HFFc6 (cell line): ENCODE measurements at regions not wholly inside any gene's neighbourhood (a gene's known extent, or its start where the extent isn't known, plus 50 kb on each side); places are given as distances from the start of the nearest gene placed in this dataset.
"Not testable (repeated sequence)": the region's sequence is repeated elsewhere in the genome, so short reads cannot be mapped to it uniquely, and the experiment has no call there.

ENCODE experiments used
- DNase-seq: peaks from one replicate; pipeline ENCODE4 v3.0.0-alpha.2; 2018
- H3K27ac Mint-ChIP-seq: 2 replicates; pipeline ENCODE4 v1.8.0; 2020; ENCODE audit warnings: mild to moderate bottlenecking, mixed read lengths
- H3K27me3 Mint-ChIP-seq: 2 replicates; pipeline ENCODE4 v1.8.0; 2021; ENCODE audit warnings: mild to moderate bottlenecking, moderate library complexity, mixed read lengths; ENCODE audit not compliant: insufficient read depth
- H3K36me3 Mint-ChIP-seq: 2 replicates; pipeline ENCODE4 v1.8.0; 2021; ENCODE audit warnings: low read depth, mixed read lengths
- H3K4me1 Mint-ChIP-seq: 2 replicates; pipeline ENCODE4 v1.8.0; 2020; ENCODE audit warnings: low read depth, mixed read lengths
- H3K4me3 Mint-ChIP-seq: 2 replicates; pipeline ENCODE4 v1.8.0; 2020; ENCODE audit warnings: mild to moderate bottlenecking, moderate library complexity, mixed read lengths
- H3K9me3 Mint-ChIP-seq: 2 replicates; pipeline ENCODE4 v1.8.0; 2020; ENCODE audit warnings: mild to moderate bottlenecking, mixed read lengths
- TF ChIP-seq, protein P1 (sequence below): fragments of 200-600 bp; sonication (generic); IDR thresholded peaks from 2 replicates; pipeline ENCODE4 v1.5.0; 2021; ENCODE audit warnings: antibody characterized with exemption, mild to moderate bottlenecking

GRCh38 chr9:42798571-42798970, 615.1 kb downstream of the SPATA31A6 start:
- not testable (repeated sequence) for H3K9me3 Mint-ChIP-seq, H3K4me3 Mint-ChIP-seq, H3K36me3 Mint-ChIP-seq, DNase-seq, H3K4me1 Mint-ChIP-seq, H3K27me3 Mint-ChIP-seq, H3K27ac Mint-ChIP-seq
- TF ChIP-seq, protein P1, sequence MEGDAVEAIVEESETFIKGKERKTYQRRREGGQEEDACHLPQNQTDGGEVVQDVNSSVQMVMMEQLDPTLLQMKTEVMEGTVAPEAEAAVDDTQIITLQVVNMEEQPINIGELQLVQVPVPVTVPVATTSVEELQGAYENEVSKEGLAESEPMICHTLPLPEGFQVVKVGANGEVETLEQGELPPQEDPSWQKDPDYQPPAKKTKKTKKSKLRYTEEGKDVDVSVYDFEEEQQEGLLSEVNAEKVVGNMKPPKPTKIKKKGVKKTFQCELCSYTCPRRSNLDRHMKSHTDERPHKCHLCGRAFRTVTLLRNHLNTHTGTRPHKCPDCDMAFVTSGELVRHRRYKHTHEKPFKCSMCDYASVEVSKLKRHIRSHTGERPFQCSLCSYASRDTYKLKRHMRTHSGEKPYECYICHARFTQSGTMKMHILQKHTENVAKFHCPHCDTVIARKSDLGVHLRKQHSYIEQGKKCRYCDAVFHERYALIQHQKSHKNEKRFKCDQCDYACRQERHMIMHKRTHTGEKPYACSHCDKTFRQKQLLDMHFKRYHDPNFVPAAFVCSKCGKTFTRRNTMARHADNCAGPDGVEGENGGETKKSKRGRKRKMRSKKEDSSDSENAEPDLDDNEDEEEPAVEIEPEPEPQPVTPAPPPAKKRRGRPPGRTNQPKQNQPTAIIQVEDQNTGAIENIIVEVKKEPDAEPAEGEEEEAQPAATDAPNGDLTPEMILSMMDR, result peak; percentile 66

- not testable (repeated sequence) for H3K27me3 Mint-ChIP-seq, H3K4me3 Mint-ChIP-seq, H3K36me3 Mint-ChIP-seq, H3K27ac Mint-ChIP-seq, H3K4me1 Mint-ChIP-seq, DNase-seq, H3K9me3 Mint-ChIP-seq
Measured at GRCh38 chr9:42802716-42803115, 619.3 kb downstream of the SPATA31A6 start.

DNA sequence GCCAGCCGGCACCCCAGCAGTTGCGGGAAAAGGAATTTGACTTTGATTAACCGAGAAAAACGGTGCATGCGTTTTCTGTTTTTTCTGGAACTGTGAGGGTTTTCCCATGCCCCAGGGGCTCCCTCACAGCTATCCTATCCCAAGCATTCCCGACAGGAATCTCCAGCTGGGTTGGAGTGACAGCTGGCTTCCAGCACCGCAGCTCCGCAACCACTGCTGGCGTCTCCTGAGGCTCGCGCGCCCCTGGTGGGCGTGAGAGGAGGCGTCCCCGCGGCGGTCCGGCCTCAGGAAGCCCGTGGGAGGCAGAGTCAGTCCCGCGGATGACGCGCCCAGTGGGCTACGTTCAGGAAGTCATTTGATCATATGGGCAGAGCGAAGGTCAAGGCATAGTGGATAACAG, 623.2 kb downstream of the SPATA31A6 start:
- not testable (repeated sequence) for H3K27me3 Mint-ChIP-seq, H3K4me3 Mint-ChIP-seq, H3K4me1 Mint-ChIP-seq, H3K9me3 Mint-ChIP-seq, DNase-seq, H3K27ac Mint-ChIP-seq, H3K36me3 Mint-ChIP-seq
- TF ChIP-seq, protein P1, result peak; percentile 13; the same call in 1 of the 2 replicates

DNA sequence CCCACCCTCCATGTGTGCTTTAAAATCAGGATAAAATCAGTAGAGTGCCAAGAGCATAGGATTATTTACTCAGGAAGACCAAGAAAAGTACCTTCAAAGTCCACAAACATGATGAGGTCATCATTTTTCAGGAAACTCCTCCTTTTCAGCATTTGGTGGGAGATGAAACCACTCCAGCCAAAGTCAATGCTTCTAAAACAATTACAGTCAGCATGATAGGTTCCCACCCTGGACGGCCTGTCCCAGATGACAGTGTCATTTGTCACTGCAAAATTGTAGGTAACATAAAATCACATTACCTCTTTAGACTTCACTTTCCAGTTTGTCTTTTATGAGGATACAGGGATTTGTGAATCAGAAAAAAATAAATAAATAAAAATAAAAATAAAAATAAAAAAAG, 638.0 kb downstream of the SPATA31A6 start:
- not testable (repeated sequence) for H3K27ac Mint-ChIP-seq, H3K36me3 Mint-ChIP-seq, H3K27me3 Mint-ChIP-seq, H3K9me3 Mint-ChIP-seq, H3K4me1 Mint-ChIP-seq, H3K4me3 Mint-ChIP-seq, DNase-seq

GRCh38 chr9:42848156-42848555, 664.7 kb downstream of the SPATA31A6 start:
- H3K36me3 Mint-ChIP-seq, H3K9me3 Mint-ChIP-seq, H3K4me3 Mint-ChIP-seq, H3K4me1 Mint-ChIP-seq, DNase-seq, H3K27ac Mint-ChIP-seq, H3K27me3 Mint-ChIP-seq: not testable (repeated sequence)

DNA sequence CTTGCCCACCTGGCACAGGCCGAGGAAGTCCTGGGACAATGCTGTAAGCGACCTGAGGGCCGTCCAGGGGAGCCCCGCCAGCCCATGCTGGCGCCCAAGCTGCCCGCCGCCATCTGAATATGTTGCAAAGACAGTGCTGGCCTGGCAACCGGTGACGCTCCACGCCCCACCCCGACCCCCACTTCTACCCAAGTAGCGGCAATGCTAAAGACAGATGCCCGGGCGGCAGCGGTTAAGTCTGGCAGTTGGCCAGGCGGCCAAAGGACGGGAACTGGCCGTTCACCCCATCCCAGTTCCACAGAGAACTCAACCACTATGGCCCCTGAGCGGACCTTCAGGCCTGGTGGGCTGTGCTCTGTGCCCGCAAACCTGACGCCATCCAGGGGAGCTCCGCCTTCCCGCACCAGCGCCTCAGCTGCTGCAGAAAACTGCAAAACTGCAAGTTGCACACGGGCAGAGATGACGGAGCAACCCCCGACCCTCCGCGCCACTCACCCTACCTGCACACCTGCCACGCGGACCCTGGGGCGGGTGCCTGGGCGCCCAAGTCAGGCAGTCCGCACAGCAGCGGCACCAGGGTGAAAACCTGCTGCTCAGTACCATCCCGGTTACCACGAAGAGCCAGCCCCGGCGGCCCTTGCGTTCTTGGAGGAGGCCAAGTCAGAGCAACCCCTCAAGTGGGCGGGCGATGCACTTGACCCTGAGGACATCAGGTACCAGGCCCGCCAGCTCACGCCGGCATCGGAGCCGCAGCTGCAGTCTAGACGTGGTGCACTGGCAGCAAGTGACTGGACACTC, 667.6 kb downstream of the SPATA31A6 start:
- not testable (repeated sequence) for H3K4me3 Mint-ChIP-seq, DNase-seq, H3K4me1 Mint-ChIP-seq, H3K9me3 Mint-ChIP-seq, H3K36me3 Mint-ChIP-seq, H3K27ac Mint-ChIP-seq, H3K27me3 Mint-ChIP-seq

GRCh38 chr9:42851701-42852100, 668.2 kb downstream of the SPATA31A6 start:
- DNase-seq, H3K4me3 Mint-ChIP-seq, H3K27me3 Mint-ChIP-seq, H3K36me3 Mint-ChIP-seq, H3K9me3 Mint-ChIP-seq, H3K27ac Mint-ChIP-seq, H3K4me1 Mint-ChIP-seq: not testable (repeated sequence)

DNA sequence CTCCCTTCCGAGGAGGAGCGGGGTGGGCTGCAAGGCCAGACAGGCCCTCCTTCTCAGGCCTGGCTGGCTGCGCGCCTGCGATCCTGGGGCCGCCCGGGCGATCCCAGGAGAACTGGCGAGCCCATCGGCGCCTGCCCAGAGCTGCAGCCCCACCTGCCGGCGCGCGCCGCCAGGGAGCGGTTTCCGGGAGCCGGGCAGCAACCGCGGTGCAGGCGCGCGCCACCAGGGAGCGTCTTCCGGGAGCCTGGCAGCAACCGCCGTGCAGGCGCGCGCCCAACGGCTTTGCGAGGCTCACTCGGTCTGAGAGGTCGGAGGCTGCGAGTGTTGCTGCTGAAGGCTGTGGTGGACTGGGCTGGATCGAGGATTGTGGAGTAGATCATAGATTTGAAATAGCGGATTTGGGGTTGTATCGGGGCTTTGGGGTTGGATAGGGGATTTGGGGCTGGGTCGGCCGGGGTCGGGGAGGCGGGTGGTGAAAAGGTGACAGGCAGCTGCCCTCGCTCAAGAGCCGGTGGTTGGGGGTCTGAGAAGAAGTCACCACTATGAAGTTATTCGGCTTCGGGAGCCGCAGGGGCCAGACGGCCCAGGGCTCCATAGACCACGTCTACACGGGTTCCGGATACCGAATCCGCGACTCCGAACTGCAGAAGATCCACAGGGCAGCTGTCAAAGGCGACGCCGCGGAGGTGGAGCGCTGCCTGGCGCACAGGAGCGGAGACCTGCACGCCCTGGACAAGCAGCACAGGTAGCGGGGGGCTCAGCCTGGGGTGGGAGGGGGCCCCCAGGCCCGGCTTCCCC, 668.9 kb downstream of the SPATA31A6 start:
- H3K27me3 Mint-ChIP-seq, H3K4me1 Mint-ChIP-seq, H3K36me3 Mint-ChIP-seq, H3K9me3 Mint-ChIP-seq, H3K4me3 Mint-ChIP-seq, H3K27ac Mint-ChIP-seq, DNase-seq: not testable (repeated sequence)

DNA sequence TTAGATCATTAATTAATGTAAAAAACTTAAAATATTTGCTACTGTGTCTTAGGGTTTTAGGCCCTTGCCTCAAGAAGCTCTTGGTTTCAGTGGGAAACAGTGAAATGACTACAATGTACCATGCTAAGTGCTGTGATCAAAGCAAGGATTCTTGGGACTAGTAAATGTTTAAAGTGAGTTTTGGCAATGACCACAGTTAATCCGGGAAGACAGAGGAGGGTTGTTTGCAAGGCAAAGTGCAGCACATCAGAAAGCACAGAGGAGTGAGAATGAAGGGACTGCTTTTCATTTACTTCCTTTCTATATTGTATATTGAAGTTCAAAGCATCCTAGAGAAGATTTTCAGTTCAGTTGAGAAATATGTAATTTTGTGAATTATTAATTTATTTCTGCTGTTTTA, 676.7 kb downstream of the SPATA31A6 start:
- H3K27ac Mint-ChIP-seq, H3K4me1 Mint-ChIP-seq, H3K36me3 Mint-ChIP-seq, H3K4me3 Mint-ChIP-seq, DNase-seq, H3K9me3 Mint-ChIP-seq, H3K27me3 Mint-ChIP-seq: not testable (repeated sequence)

DNA sequence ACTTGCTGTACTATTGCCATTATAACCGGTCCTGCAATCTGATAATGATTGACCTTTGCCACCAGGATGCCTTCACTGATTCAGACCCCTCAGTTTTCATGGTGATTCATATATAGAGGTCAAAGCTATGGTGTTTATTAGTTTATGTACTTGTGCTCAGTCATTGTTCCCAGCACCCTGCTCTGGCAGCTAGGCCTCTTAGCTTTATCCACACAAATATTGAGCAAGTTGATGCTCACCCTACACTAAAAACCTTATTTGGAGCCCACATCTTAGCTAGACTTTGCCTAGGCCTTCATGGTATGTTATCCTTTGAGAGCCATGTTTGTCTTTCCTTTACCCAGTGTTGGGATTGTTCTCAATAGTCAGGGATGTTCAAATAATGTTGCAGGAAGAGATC, 679.0 kb downstream of the SPATA31A6 start:
- DNase-seq, H3K27ac Mint-ChIP-seq, H3K36me3 Mint-ChIP-seq, H3K27me3 Mint-ChIP-seq, H3K9me3 Mint-ChIP-seq, H3K4me1 Mint-ChIP-seq, H3K4me3 Mint-ChIP-seq: not testable (repeated sequence)
